ENCODE measurements at regions not wholly inside any gene's neighbourhood (a gene's known extent, or its start where the extent isn't known, plus 50 kb on each side); places are given as distances from the start of the nearest gene placed in this dataset.

DNA sequence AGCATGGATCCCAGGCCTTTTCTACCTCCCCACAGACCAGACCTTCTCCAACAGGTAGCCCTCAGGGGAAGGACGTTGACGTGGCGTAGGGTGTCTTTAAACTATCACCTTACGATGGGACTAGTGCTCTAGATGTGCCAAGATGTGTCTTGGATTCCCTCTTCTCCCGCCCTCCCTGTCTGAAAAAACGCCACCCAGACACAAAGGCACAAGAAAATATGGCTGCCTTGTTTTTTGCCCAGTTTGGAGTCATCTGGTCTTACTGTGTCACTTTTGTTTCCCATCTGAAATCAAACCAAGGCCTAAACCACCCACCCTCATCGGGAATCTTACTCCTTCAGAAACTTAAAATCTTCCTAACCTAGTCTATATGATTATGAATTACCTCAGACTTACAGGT, 235.4 kb downstream of the OR13H1 start:
- DNase-seq = no peak
- H3K27me3 ChIP-seq = no peaks in the 10 kb centered on the region
- H3K36me3 ChIP-seq = peaks cover 36% of the 10 kb centered on the region
- H3K4me1 ChIP-seq = no peaks in the 10 kb centered on the region
- H3K4me3 ChIP-seq (ENCODE audit: low read depth, low read length) = no peak overlapping the region
- H3K9me3 ChIP-seq = no peaks in the 10 kb centered on the region
- TF ChIP-seq, protein P1, sequence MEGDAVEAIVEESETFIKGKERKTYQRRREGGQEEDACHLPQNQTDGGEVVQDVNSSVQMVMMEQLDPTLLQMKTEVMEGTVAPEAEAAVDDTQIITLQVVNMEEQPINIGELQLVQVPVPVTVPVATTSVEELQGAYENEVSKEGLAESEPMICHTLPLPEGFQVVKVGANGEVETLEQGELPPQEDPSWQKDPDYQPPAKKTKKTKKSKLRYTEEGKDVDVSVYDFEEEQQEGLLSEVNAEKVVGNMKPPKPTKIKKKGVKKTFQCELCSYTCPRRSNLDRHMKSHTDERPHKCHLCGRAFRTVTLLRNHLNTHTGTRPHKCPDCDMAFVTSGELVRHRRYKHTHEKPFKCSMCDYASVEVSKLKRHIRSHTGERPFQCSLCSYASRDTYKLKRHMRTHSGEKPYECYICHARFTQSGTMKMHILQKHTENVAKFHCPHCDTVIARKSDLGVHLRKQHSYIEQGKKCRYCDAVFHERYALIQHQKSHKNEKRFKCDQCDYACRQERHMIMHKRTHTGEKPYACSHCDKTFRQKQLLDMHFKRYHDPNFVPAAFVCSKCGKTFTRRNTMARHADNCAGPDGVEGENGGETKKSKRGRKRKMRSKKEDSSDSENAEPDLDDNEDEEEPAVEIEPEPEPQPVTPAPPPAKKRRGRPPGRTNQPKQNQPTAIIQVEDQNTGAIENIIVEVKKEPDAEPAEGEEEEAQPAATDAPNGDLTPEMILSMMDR (IDR thresholded peaks at IDR 0.05; ENCODE audit: low read depth, low read length) = no peak

DNA sequence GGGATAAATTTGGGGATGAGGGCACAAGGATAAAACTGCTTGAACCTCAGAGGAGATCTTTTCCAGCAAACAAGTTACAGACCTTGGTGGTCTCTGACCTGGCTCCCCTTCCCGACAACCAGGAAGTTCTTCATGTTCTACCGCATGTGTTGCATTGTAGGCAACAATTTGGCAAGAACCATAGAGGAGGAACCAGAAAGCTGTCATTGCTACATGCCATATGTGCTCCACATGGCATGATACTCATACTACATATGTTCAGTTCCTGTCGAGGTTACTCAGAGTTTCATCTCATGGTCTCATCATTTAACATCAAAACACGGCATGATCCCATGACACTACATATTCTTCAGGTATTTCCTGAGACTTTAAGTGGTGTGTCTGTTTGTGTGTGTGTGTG, 235.9 kb downstream of the OR13H1 start:
- TF ChIP-seq, protein P1 (IDR thresholded peaks at IDR 0.05; ENCODE audit: low read depth, low read length) = no peak
- H3K4me3 ChIP-seq (ENCODE audit: low read depth, low read length) = no peak overlapping the region
- no peaks in the 10 kb centered on the region for H3K9me3 ChIP-seq
- no peaks in the 10 kb centered on the region for H3K27me3 ChIP-seq
- H3K36me3 ChIP-seq = peaks cover 38% of the 10 kb centered on the region
- DNase-seq = no peak
- no peaks in the 10 kb centered on the region for H3K4me1 ChIP-seq

DNA sequence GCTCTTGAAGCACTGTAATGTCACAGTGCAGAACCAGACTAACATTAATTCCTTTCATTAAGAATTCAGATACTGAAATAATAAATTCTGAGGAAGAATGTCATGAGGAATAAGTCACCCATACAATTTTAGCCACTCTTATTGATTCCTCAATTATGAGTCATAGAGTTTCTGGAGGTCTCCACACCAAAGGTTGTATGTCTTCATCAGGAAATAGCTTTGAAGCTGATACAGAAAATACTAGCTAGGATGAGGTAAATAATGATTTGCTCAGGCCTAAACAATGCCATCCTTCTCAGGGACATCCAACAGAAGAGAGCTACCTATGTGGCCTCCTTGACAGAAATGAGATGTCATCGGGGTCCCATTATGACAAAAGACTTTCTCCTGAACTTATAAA, 238.8 kb downstream of the OR13H1 start:
- TF ChIP-seq, protein P1 (IDR thresholded peaks at IDR 0.05; ENCODE audit: low read depth, low read length) = no peak
- Histone ChIP-seq H3K9me3 (no peaks in the 10 kb centered on the region), H3K4me1 (no peaks in the 10 kb centered on the region), H3K36me3 (peaks cover 38% of the 10 kb centered on the region), H3K4me3 (ENCODE audit: low read depth, low read length) (no peak overlapping the region), H3K27me3 (no peaks in the 10 kb centered on the region)
- no peak for DNase-seq

DNA sequence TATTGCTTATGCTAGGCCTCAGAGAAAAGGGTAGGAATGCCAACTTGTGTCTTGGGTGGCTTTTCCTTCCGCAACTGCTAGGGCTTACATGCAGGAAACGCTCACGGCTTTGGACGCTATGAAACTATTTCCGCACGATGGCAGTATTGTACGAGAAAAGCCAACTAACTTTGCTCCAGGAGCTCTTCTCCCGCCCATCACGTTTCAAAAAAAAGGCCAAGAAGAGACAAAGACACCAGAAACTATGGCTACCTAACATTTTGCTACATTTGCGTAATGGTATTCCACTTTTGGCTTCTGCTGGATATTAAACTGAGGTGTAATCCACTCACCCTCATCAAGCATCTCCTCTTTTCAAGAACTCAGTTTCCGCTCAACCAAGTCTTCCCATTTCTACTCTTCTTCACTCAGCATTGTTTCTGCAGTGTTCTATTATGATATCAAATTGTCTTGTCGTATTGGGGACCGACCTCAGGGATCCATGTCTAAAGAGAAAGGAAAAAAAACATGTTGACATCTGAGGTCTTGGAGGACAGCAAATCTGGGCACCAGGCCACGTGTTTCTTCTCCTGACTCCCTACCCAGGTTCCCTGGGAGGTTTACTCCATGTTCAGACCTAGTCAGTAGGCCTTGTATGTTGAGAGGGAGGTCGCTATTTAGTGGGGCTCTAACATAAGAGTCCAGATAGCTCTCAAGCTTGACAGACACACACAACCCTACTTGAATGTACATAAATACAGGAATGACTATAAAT, 239.4 kb upstream of the STK26 start:
- no peak for DNase-seq
- no peaks in the 10 kb centered on the region for H3K27me3 ChIP-seq
- no peak overlapping the region for H3K4me3 ChIP-seq (ENCODE audit: low read depth, low read length)
- H3K9me3 ChIP-seq = no peaks in the 10 kb centered on the region
- H3K36me3 ChIP-seq = peaks cover 35% of the 10 kb centered on the region
- TF ChIP-seq, protein P1 (IDR thresholded peaks at IDR 0.05; ENCODE audit: low read depth, low read length) = no peak
- no peaks in the 10 kb centered on the region for H3K4me1 ChIP-seq

DNA sequence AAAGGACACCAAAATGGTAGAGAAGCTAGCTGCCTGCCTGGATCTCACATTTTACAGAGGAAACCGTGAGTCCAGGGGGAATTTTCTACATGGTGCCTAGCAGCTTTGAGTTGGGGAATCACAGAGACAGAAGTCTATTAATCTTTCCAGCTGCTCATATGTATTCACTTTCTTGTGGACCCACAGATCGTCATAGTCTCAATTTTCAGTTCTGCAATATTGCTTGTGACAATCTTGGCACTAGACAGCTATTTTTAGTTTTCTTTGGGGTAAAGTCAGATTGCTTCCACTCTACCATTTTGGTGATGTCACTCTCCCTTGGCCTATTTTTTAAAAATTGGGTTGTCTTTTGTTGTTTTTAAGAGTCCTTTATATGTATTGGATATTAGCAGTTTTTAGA, 233.4 kb upstream of the STK26 start:
- Histone ChIP-seq H3K36me3 (peaks cover 15% of the 10 kb centered on the region), H3K9me3 (no peaks in the 10 kb centered on the region), H3K4me1 (no peaks in the 10 kb centered on the region), H3K4me3 (ENCODE audit: low read depth, low read length) (no peak overlapping the region), H3K27me3 (no peaks in the 10 kb centered on the region)
- DNase-seq = no peak
- TF ChIP-seq, protein P1 (IDR thresholded peaks at IDR 0.05; ENCODE audit: low read depth, low read length) = no peak

DNA sequence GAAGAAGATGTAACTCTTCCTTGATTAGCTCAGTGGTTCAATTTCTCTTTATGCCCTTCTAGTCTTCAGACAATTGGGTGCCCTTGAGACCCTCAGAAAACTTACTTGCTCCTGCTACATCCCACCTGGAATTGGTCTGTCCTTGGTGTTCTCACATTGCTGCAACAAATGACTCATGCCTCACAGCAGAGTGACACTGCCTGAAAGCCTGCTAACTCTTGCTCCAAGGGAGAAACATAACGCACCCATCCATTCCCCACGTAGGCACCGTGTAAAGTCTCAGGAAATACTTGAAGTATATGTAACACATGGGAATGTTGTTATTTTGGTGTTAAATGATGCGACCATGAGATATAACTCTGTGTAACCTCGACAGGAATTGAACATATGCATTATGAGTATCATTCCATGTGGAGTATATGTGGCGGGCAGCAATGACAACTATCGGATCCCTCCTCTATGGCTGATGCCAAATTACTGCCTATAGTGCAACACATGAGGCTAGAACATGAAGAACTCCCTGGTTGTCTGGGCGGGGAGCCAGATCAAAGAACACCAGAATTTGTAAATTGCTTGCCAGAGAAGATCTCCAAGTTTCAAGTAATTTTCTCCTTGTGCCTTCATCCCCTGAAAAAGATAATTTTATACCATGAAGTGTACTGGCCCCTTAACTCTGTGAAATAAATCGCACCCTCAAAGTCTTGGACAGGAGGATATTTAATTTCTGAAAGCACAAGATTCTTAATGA, 231.3 kb upstream of the STK26 start:
- H3K9me3 ChIP-seq = no peaks in the 10 kb centered on the region
- H3K36me3 ChIP-seq = peaks cover 15% of the 10 kb centered on the region
- TF ChIP-seq, protein P1 (IDR thresholded peaks at IDR 0.05; ENCODE audit: low read depth, low read length) = no peak
- no peaks in the 10 kb centered on the region for H3K4me1 ChIP-seq
- no peaks in the 10 kb centered on the region for H3K27me3 ChIP-seq
- no peak overlapping the region for H3K4me3 ChIP-seq (ENCODE audit: low read depth, low read length)
- DNase-seq = no peak
